ENCODE measurements at regions not wholly inside any gene's neighbourhood (a gene's known extent, or its start where the extent isn't known, plus 50 kb on each side); places are given as distances from the start of the nearest gene placed in this dataset.
"Not testable (repeated sequence)": the region's sequence is repeated elsewhere in the genome, so short reads cannot be mapped to it uniquely, and the experiment has no call there.

DNA sequence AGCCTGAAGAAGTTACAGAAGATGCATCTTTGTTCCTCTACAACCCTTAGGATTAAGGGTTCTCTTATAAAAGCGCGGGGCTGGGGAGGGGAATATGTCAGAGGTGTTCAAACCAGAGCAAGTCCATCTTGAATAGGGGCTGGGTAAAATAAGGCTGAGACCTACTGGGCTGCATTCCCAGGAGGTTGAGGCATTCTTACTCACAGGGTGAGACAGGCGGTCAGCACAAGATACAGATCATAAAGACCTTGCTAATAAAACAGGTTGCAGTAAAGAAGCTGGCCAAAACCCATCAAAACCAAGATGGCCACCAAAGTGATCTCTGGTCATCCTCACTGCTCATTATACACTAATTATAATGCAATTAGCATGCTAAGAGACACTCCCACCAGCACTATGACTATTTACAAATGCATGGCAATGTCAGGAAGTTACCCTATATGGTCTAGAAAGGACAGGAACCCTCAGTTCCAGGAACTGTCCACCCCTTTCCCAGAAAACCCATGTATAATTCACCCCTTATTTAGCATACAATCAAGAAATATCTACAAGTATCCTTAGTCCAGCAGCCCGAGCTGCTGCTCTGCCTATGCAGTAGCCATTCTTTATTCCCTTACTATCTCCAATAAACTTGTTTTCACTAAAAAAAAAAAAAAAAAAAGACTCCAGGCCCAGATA is 108.1 kb upstream of the FOXN3 start:
- no peak for DNase-seq (ENCODE audit: low spot score)

DNA sequence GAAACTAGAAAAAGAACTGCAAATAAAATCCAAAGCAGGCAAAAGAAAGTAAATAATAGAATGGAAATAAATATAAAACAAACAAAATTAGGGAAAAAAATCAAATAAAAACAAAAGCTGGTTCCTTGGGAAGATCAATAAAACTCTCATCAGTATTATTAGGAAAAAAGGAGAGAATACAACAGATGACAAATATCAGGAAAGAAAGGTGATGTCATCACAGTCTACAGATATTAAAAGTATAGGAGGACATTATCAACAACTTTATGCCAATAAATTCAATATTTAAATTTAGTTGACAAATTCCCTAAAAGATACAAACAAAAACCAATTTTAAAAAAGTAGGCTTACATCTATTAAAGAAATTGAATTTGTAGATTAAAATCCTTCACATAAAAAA is 107.4 kb upstream of the FOXN3 start:
- no peak for DNase-seq (ENCODE audit: low spot score)

DNA sequence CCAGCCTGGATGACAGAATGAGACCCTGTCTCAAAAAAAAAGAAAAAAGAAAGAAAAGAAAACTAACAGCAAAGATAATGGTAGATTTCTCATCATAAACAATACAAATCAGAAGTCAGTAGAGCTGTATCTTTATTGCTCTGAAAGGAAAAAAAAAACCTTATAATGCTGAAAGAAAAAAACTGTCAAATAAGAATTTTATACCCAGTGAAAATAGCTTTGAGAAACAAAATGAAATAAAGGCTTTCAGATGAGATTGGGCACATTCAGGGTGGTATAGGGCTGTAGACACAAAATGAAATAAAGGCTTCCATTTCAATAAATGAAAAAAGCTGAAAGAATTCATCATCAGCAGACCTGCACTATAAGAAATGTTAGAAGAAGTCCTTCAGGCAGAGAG is 105.0 kb upstream of the FOXN3 start:
- no peak for DNase-seq (ENCODE audit: low spot score)

DNA sequence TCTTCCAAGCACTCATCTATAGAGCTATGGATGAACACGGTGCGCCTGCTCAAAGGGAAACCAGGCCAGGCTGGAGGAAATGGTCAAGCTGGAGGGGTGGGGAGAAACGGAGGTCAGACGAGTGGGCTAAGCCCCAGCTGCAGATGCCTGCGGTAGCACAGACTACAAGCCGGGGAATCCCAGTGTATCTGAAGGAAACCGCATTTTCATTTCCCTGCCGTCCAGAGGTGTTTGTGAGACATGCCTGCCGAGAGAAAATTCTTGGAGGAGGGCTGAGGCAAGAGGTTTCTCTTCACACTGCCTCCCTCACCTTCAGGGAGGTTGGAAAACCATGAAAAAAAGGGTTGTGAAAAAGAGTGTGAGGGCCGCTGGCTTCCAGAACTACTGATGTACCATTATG is 102.0 kb upstream of the FOXN3 start:
- no peak for DNase-seq (ENCODE audit: low spot score)

DNA sequence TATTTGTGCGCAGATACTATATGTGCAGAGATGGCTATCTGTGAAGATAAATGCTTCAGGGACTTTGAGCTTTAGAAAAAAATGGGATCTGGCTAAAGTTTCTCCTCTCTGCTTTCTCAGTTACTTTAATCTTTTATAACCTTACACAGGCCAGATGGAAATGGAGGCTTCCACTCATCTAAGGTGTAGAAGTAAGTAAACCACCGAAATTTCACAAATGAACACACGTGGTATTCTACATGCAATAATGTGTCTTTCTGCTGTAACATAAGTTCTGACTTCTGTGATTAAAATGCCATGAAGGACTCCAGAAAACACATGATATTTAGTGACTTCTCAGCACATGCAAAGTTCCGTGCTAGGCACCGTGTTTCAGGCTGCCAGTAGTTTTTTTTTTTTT is 99.1 kb upstream of the FOXN3 start:
- no peak for DNase-seq (ENCODE audit: low spot score)

DNA sequence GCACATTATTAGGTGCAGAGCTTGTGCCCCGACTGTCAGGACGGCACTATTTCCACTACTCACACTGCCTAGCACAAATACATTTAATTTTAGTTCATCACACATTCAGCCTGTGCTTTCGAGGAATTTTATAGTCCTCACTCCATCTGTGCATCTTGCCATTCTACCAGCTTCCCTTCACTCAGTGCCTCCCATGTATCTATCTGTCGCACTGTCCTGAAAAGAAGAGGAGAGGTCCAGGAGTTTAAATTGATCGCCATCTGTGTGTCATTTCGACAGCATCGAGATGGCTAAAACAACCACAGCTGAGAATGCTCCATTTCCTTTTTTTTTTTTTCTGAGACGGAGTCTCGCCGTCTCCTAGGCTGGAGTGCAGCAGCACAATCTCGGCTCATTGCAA is 97.6 kb upstream of the FOXN3 start:
- no peak for DNase-seq (ENCODE audit: low spot score)

DNA sequence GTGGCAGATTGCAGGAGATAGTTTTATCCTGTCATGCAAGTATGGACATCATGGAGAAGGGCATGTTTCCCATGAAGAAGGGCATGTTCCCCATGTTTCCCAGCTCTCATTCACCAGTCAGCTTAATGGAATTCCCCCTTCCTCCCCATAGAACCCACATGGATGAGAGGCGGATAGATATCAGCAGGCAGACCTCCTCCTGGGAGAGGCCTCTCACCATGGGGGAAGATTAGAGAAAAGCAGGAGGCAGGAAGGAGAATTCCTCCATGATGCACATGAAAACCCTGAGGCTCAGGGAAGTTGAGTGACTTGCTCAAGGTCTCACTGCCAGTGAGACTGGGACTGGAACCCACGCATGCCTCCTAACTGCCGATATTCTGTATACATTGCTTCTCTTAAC is 92.9 kb upstream of the FOXN3 start:
- DNase-seq (ENCODE audit: low spot score), result peak; percentile 15

DNA sequence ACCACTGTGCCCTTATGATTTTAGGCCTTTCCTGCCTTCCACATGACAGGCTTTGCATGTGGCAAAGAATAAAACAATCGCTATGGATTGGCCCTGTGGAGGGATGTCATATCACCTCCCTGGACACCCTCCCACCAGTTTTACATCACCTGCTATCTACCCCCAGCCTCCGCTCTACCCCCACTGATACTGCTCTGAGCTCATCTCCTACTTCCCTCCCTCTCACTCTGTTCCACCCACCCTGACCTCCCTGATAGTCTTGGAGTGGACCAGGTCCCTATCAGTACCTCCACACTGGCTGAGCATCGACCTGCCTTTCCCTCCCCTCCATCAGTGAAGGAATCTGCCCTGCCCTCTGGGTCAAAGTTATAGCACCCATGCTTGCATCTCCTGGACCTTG is 91.8 kb upstream of the FOXN3 start:
- DNase-seq (ENCODE audit: low spot score), result no peak

DNA sequence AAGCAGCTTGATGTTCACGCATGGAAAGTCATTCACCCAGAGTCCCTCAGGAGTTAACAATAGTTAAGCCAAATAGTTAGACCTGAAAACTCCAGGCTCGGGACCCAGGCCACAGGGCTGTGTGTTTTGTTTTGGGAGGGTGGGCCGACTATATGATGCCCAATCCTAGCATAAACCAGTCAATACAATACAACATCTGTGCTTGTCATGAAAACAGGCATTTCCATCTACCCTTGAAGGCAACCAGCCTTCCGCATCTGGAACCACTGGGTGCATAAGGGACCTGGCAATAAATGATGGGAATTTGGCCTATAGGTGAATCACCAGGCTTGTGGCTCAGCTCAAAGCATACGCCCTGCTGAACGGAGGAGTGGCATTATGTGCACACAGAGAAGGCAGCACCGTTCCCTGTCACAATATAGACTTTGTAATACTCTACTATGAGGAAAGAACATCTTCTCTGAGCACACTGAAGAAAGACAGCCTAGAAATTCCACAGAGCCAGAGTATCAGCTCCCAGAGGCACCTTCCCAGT is 91.0 kb upstream of the FOXN3 start:
- no peak for DNase-seq (ENCODE audit: low spot score)

DNA sequence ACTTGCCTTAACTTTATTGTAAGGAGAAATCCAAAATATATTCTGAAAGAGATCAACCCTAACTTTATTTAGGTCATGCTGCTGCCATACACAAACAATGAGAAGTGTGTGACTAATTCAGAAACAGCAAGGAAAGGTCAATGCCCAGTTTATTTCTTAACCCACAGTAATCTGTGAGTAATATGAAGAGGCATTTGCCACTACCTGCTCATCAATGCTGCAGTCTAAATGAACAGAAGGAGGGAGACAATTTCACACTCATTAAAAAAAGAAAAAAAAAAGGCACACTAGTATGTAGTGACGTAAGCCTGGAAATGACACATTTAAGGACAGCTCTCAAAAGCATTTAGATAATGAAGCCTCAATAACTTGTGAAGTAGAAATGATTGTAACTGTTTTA is 90.5 kb upstream of the FOXN3 start:
- peak; percentile 54 for DNase-seq (ENCODE audit: low spot score)

DNA sequence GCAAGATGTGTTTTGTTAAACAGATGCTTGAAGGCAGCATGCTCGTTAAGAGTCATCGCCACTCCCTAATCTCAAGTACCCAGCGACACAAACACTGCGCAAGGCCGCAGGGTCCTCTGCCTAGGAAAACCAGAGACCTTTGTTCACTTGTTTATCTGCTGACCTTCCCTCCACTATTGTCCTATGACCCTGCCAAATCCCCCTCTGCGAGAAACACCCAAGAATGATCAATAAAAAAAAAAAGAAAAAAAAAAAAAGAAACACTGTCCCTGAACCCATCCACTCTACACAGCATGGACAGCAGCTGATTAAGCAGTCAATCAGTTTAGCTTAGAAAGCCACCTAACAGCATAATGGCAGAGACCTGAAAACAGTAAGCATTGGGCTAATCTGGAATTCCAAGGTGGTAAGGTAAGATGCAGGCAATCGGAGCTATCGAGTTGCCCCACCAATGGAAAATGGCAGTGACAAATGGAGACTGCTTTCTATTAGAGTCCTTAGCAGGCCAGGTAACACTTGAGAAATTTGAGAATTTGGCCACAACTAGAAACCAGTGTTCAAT is 89.9 kb upstream of the FOXN3 start:
- DNase-seq (ENCODE audit: low spot score), result not testable (repeated sequence)

DNA sequence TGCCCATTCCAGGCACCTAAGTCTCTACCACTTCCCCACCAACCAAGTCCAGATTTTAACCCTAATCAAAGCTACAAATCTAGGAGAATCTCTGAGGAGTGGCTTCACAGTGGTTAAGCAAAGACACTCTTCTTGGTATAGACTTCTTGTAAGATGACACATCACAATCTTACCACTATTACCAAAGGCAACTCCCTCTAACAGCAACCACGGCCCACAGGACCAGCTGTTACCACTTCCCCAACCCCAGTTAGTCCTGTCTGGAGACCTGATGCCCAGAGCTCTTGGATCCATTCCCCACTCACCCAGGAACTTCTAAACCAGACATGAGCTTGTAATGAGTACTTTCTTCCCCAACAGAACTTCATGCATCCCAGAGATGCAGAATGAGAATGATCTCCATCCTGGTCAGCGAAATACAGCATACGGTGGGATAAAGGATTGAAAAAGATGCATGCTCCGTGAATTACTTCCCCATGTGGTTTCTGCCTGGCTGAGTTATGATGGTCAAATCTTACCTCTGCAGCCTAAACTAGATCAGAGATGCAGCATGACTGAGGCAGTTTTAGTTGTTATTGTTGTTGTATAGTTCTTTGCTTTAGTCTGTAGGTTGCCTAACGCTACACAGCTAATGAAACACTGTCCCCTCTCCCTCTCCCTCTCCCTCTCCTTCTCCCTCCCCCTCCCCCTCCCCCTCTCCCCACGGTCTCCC is 87.7 kb upstream of the FOXN3 start:
- peak; percentile 78 for DNase-seq (ENCODE audit: low spot score)

DNA sequence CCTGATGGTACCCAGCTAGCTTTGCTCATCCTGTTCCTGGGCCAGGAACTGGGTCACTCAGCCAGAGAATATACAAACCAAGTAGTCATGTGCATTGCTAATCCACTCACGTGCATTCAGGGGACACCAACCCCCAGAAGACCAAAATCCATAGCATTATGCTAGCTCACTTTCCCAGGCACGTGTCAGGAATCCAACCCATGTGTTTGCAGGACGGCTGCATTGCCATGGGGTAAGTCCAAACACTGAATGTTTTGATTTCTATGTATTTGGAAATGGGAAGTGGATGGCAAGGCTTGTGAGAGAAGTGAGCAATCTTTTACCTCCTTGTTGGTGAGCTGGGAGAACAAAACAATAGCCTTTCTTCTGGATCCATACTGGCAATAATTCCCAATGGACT is 87.1 kb upstream of the FOXN3 start:
- no peak for DNase-seq (ENCODE audit: low spot score)

DNA sequence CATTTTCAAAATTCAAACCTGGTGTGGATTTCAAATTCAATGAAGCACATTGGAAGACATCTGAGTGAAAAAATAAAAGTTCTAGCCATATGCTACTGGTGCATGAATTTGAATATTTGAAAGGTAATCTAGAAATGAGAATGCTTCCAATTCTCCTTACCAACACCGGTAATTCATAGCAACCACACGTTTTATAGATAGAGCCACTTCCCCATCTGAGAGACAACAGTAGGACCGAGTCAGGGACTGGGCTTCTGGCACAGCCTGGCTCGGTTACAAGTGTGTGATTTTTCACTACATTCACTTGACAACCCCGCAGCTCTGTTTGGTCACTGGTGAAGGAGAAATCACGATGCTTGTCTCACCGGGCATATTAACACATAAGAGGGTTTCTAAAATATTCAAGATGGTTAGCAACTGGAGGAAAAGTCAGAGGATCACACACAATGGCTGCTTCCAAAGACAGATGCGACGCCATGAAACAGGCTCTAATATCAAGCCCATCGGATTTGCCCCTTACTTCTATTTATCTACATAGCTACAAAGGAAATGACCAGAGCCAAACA is 86.5 kb upstream of the FOXN3 start:
- no peak for DNase-seq (ENCODE audit: low spot score)

DNA sequence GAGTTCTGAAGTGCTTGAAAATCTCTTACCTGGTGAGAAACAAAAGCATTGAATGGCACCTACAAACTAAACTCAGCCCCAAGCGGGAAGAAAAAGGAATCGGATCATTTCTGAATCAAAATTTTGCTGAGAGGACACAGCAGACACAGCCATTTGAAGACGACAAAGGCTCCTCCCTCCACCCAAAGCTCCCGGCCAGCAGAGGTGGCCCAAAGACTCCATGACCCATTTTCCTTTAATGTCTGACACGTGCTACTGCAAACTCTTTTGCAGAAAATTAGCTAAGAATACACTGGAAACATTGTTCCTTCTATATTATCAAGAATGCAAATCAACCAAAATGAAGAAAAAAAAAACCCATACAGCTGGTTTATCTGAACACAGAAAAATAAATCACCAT is 85.9 kb upstream of the FOXN3 start:
- DNase-seq (ENCODE audit: low spot score), result no peak

DNA sequence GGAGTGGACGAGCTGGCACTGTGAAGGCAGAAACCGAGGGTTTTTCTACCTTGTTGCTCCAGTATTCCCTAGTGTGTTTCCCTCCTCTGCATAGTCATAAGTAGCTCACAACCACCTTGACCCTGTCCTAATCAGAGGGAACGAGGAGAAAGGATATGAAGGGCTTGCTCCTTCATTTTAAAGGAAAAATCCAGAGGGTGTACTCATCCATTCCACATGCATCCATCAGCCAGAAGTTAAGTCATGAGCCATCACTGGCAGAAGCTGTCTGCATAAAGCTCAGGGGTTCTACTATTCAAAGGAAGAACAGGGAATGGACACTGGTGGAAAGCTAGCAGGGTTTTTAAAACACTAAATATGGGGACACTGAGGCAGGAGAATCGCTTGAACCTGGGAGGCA is 84.3 kb upstream of the FOXN3 start:
- DNase-seq (ENCODE audit: low spot score), result no peak

DNA sequence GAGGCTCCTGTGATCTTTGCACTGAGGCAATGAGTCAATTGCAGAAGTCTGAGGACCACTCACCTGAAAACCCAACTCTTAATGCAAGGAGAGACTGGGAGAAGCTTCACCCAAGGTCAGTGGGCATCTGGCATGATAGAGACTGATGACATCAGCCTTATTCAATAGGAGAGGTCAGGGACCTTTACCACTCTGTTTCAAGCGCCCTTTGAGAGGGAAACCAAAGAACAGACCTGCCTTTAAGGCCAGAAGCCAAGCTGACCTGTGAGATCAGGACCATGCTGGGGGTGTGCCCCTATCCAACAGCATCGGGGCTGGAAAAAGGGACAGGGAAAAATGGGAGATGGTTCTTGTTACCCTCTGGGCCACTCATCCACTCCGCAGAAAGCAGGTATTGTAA is 83.3 kb upstream of the FOXN3 start:
- no peak for DNase-seq (ENCODE audit: low spot score)

DNA sequence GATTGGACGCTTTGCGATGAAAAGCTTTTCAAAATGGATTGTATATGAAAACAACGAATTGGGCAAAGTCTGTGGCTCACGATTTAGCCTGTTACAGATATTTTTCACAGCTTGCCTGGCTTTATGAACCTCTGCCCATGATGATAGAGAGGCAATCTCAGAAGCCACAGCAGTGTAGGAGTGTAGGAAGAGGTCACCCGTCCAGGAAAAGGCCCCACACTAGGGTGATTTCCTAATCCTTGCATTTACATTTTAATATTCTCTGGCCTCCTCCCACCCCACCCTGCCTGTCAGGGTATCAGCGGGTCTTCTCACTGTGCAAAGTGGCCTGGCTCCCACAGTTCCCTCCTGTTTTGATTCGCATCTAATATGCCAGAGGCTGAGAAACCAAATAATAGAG is 81.8 kb upstream of the FOXN3 start:
- no peak for DNase-seq (ENCODE audit: low spot score)

DNA sequence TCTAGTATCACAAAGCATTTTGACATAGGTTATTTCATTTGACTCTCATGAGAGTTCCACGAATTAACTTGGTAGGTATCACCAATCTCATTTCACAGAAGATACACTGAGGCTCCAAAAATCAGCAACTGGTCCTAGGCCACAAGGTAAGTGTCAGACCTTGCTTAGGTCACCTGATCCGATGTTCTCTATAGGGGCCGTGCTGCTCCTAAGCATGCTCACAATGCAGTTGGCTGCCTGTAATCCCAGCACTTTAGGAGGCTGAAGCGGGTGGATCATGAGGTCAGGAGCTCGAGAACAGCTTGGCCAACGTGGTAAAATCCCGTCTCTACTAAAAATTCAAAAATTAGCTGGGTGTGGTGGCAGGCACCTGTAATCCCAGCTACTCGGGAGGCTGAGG is 78.7 kb upstream of the FOXN3 start:
- DNase-seq (ENCODE audit: low spot score), result no peak

DNA sequence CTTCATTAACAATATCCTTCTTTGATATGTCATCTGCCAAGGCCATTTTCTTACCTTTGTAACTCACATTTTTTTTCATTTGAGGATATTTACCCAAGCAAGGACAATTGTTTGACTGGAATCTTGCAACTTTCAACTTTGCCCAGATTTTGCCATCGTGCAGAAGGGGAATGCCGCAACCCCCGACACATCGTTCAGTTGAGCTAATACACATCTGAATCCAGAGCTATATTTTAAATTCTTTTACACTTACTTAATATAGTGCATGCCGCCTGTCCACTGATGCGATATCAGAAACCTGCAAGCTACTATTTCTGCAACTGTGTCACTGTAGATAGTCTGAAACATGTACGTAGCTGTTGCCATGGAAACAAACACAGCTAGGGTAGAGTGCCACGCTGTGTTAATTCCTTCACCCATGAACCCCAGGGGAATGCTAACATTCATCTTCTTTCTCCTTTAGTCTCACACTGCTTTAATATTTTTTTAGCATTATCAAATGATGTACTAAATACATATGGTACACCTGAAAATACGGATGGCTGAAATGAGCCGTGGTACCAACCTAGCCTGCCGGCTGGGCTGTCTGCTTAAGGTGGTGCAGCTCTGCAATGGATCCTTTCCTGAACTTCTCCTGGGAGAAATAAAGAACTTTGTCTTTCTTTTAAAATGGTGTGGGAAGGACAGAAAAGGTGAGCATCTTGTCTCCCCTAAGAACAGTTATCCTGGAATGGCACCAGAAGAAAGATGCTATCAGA is 77.0 kb upstream of the FOXN3 start:
- DNase-seq (ENCODE audit: low spot score), result no peak

DNA sequence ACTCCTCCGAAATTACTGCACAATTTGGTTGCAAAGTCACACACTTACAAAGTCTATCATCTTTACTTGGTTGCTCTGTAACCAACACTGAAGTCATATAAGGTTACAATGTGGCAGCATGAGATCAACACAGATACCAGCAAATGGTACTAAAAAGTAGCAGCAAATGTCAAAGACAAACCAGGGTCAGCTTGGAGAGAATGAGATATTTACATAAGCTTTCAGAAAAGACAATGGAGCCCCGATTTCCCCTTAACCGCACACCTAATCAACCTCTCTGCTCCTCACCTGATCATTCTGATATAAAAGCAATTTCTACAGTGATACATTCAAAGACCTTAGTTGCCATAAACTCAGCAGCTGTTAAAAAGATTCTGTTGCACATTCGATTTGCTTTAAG is 76.4 kb upstream of the FOXN3 start:
- DNase-seq (ENCODE audit: low spot score), result no peak

DNA sequence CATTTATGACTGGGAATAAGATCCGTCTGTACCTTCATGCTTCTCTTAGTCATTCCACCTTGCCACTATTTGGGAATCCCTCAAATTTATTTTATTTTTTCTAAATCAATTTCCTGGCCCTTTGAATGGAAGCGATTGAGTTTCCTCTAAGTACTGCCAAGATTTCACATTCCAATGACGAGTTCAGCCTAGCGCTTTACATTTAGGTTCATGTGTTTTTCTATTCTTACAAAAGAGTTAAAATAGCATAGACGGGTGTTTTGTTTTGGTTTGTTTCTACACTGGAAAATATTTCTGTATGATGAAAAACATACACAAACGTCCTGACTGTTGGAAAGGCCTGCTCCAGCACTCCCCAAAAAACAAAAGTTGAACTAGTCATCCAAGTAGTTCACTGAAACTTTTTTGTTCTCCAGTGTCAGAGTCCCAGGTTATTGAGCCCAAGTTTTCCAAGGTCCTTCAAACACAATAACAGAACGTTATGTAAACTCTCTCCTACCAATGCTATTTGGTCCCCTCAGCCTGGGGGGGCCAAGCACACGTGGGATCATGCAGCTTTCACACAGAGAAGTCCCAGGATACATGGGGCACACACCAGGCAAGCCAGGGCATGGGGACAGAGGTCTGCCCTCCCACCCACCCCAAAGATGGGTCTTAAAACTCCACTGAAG is 74.8 kb upstream of the FOXN3 start:
- DNase-seq (ENCODE audit: low spot score), result no peak

Measured in AG08395 (cell line).